HL-60 (cell line): ENCODE measurements at regions not wholly inside any gene's neighbourhood (a gene's known extent, or its start where the extent isn't known, plus 50 kb on each side); places are given as distances from the start of the nearest gene placed in this dataset.

Source experiments
- SPI1 ChIP-seq: IDR thresholded peaks from 2 replicates; pipeline ENCODE4 v1.6.1; 2012; ENCODE audit warnings: low read depth, mild to moderate bottlenecking, borderline replicate concordance
- TF ChIP-seq, protein P1 (sequence below): IDR thresholded peaks from one replicate; pipeline ENCODE4 v1.5.1; 2011; ENCODE audit warnings: low read length, control low read depth, inconsistent platforms; ENCODE audit not compliant: insufficient read depth

DNA sequence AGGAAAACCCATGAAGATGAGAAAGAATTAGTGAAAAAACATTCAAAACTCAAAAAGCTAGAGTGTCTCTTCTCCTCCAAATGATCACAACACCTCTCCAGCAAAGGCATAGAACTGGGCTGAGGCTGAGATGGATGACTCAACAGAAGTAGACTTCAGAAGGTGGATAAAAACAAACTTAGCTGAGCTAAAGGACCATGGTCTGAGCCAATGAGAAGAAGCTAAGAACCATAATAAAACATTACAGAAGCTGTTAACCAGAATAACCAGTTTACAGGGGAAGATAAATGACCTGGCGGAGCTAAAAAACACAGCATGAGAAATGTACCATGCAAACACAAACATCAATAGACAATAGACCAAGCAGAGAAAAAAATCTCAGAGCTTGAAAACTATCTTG lies 904.1 kb upstream of the MANEA start:
- TF ChIP-seq, protein P1, sequence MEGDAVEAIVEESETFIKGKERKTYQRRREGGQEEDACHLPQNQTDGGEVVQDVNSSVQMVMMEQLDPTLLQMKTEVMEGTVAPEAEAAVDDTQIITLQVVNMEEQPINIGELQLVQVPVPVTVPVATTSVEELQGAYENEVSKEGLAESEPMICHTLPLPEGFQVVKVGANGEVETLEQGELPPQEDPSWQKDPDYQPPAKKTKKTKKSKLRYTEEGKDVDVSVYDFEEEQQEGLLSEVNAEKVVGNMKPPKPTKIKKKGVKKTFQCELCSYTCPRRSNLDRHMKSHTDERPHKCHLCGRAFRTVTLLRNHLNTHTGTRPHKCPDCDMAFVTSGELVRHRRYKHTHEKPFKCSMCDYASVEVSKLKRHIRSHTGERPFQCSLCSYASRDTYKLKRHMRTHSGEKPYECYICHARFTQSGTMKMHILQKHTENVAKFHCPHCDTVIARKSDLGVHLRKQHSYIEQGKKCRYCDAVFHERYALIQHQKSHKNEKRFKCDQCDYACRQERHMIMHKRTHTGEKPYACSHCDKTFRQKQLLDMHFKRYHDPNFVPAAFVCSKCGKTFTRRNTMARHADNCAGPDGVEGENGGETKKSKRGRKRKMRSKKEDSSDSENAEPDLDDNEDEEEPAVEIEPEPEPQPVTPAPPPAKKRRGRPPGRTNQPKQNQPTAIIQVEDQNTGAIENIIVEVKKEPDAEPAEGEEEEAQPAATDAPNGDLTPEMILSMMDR: no peak
- no peak for TF ChIP-seq SPI1
